HPDE6-E6E7 (cell line): ENCODE measurements at regions not wholly inside any gene's neighbourhood (a gene's known extent, or its start where the extent isn't known, plus 50 kb on each side); places are given as distances from the start of the nearest gene placed in this dataset.

Source experiments
- DNase-seq: peaks from one replicate; pipeline ENCODE4 v3.0.0; 2011; ENCODE audit warnings: missing footprints; ENCODE audit errors: extremely low spot score

DNA sequence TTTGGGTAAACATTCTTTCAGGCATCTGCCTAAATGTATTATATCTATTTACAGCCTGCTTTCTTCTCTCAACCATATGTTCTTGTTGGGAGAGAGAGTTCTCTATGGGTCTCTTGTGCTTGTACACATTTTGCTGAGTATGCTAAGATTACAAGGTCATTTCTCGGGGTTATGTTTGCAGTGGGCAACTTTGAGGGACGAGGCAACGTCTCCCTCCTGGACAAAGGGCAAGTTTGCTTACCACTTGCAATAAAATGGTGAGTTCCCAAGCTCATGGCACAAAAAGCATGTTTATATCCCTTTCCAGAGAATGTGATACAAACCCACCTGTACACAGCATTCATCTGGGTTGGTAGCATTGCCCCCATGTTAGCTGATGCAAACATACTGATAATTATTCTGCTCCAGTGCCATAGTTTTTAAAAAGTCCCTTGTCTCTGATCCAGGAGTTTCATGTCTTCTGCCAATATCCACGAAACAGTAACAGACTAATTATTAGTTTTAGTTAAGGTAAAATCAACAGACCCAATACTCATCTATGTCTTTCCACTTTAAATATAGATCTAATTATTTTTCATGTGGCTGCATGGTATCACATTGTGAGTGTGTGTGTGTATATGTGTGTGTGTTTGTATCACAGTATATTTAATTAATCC, 84.2 kb upstream of the MAPK4 start:
- no peak for DNase-seq

GRCh38 chr18:50492097-50492496, 67.8 kb upstream of the MAPK4 start:
- no peak for DNase-seq

GRCh38 chr18:50494569-50494968, 65.3 kb upstream of the MAPK4 start:
- DNase-seq: no peak

DNA sequence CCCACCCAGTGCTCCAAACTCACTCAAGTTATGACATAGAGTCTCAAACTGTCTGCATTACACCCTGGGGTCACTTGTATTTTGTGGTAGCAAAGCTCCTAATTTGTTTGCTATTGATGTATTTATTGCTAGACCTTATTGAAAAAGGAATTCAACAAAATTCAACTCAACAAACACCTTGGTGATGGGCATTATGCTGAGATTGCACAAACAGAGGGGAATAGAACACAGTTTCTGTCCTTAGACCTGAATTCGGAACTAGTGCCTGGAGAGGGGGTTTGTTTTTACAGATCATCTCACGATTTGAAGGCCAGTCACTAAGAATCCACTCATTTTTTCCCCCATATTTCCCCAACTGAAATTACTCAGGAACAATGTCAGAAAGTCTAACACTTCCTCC, 53.5 kb upstream of the MAPK4 start:
- DNase-seq: no peak

GRCh38 chr18:50507120-50507590, 52.7 kb upstream of the MAPK4 start:
- DNase-seq: peak; percentile 62

DNA sequence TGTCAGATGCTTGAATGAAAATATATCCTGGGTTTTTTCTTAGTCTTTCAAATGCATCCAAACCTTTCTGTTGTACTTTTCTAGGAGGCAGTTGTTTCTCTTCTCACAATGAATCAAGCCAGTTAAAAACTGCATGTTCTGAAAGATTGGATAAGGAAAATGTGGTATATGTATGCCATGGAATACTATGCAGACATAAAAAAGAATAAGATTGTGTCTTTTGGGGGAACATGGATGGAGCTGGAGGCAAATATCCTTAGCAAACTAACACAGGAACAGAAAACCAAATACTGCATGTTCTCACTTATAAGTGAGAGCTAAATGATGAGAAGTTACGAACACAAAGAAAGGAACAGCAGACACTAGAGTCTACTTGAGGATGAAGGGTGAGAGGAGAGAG, 51.7 kb upstream of the MAPK4 start:
- no peak for DNase-seq

DNA sequence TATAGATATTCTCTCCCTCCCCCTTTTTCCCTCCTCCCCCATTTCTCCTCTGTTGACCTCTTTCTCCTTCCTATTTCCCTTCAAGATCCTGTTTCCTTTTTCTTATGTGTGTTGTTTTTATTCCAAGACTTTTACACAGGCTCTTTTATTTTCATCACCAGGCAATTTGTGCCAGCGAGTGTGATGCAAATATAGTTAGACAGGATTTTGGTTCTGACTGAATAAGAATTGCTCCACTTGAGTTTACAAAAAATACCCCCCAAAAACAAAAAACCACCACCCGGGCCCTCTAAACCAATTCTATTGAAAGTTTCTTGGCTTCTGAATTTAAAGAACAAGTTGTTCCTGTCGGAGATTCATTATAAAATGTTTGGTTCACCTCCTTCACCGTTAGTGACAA, 50.9 kb upstream of the MAPK4 start:
- no peak for DNase-seq
